ENCODE measurements at regions not wholly inside any gene's neighbourhood (a gene's known extent, or its start where the extent isn't known, plus 50 kb on each side); places are given as distances from the start of the nearest gene placed in this dataset.
"Not testable (repeated sequence)": the region's sequence is repeated elsewhere in the genome, so short reads cannot be mapped to it uniquely, and the experiment has no call there.

DNA sequence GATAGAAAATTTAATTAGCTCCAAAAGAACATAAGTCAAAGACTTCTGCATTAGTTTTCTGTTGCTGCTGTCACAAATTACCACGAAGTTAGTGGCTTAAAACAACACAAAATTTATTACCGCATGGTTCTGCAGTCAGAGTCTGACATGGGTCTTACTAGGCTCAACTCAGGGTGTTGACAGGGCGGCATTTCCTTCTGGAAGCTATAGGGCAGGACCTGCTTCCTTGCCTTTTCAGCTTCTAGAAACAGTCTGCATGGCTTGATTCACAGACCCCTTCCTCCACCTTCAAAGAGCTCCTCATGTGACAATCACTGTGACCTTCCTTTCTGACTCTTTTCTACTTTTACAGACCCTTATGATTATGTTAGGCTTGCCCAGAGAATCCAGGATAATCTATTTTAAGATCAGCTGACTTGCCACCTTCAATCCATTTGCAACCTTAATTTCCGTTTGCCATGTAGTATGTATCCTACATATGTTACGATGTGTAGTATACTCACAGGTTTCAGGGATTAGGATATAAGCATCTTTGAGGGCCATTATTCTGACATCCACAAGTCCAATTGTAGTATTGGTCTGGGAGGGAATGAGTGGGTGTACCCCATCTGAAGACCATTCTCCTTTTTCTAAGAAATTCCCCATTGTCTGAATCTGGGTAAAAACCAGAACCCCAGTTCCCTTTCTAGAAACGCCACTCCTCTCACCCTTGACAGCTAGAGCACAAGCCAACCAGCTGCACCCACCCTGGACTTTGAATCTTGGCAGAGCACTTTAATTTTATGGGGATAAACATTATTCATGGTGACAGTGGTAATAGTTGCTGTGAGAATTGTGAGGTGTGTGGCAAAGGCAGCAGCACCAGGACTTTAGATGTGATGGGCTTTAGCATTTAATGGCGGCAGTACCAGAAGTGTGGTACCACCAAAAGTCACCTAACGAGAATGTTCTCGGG lies 265.5 kb downstream of the KCNJ2 start:
- DNase-seq (ENCODE audit: low read depth in 2 of 2): no peak

DNA sequence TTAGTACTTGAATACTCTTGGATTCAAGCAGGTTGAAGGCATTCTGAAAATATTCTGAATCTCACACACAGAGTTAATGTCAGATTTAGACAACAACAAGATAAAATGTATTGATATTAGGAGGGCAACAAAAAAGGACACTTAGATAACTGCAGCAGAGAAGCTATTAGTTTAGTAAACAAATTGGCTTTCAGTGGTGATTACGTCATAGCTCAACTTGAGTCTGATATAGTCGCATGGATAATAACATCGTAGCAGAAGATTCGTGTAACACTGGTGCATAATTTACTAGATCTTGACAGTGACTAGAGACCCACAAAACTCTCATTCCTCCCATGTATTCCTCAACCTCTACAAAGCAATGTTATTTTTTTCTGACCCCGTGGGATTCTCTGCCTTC lies 268.3 kb downstream of the KCNJ2 start:
- no peak for DNase-seq (ENCODE audit: low read depth in 2 of 2)

DNA sequence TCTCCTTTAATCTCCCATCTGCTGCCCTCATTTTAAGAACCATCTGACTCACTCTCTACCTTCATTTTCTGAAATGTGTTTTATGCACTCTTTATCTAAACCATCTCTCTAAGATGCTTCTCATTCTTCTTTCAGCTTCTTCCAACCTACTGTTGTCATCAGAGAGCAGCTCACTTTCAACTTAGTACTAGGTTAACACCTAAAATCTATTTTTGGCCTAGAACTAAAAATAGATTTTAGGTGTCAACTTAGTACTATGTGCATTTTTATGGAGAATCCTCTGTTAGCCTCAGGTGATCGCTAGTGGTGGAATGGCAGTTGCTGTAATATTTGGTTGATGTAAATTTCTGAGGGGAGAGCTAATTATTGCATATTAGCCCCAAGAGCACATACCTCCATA lies 277.1 kb downstream of the KCNJ2 start:
- DNase-seq (ENCODE audit: low read depth in 2 of 2): no peak

DNA sequence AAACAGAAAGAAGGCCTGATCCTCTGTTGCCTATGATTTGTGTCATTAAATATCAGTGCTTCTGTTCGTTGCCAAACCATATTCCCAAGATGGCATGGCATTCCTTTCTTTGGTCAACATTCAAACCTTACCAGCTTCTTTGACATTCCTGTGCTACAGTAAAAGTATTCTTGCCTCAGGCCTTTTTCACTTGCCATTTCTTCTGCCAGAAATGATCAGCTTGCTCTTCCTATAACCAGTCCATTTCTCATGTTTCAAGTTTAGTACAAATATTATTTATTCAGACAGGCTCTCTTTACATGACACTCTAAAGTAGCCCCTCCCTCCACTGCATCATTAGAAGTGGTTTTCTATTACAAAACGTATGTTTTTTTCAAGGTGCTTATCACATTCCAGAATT lies 278.3 kb downstream of the KCNJ2 start:
- no peak for DNase-seq (ENCODE audit: low read depth in 2 of 2)

DNA sequence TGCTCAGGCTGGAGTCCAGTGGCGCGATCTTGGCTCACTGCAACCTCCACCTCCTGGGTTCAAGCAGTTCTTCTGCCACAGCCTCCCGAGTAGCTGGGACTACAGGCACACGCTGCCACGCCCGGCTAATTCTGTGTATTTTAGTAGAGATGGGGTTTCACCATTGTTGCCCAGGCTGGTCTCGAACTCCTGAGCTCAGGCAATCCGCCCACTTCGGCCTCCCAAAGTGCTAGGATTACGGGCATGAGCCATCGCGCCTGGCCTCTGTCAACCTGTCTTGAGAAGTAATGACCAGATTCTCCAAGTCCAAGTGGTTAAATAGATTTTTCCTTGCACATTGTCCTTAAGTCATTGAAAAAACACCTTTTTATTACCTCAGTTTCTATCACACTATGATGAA lies 283.7 kb downstream of the KCNJ2 start:
- not testable (repeated sequence) for DNase-seq (ENCODE audit: low read depth in 2 of 2)

DNA sequence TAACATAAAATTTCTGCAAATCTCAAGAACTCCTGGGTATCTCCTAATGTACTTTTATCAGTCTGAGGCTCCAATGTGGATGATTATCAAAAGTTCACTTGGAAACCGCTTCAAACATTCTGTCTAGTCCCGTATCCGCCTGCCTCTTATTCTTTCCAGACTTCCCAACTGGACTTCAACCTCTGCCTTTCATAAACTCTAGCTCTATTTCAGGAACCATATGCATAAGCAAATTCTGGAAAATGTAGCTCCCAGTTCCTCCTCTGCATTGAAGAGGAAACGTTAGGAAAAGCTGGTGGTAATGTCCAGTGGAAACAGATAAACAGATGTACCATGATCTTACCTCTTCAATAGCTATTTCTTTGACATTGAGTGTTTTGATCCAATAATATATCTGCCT lies 285.0 kb downstream of the KCNJ2 start:
- DNase-seq (ENCODE audit: low read depth in 2 of 2): no peak

DNA sequence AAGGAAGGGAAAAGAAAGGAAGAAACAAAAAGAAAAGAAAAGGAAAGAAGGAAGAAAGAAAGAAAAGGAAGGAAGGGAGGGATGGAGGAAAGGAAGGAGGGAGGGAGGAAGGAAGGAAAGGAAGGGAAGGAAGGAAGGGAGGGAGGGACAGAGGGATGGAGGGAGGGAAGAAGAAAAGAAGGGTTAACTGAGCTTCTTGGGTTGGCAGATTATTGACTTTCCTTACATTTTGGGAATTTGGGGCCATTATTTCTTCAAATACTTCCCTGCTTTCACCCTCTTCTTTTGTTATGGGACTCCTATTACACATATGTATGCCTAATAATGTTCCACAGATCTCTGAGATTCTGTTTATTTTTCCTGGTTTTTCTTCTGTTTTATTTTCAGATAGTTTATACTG lies 285.6 kb downstream of the KCNJ2 start:
- no peak for DNase-seq (ENCODE audit: low read depth in 2 of 2)

DNA sequence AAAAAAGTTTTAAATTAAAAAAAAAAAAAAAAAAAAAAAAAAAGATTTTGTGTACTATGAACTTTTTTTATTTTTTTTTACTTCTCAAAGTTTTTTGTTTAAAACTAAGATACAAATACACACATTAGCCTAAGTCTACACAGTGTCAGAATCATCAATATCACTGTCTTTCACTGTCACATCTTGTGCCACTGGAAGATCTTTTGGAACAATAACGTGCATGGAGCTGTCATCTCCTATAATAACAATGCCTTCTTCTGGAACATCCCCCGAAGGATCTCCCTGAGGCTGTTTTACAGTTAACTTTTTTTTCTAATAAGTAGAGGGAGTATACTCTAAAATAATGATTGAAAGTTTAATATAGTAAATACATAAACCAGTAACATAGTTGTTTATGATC lies 295.7 kb downstream of the KCNJ2 start:
- no peak for DNase-seq (ENCODE audit: low read depth in 2 of 2)

DNA sequence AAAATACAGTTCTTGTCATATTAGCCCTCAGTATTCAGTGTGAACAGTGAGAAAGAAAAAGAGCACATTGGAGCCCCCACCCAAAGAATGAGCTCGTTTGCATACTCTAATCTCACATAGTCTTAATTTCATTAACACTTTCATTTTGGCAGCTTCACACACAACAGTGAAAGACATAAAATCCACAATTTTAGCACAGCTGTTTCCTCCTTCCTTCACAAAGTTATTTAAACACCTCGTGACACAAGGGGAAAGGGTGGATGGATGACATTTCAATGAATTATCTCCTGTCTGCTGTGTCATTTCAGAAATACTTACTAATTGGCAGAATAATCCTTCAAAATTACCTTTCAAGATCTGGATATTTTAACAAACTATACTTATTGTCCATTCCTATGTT lies 299.3 kb downstream of the KCNJ2 start:
- no peak for DNase-seq (ENCODE audit: low read depth in 2 of 2)

DNA sequence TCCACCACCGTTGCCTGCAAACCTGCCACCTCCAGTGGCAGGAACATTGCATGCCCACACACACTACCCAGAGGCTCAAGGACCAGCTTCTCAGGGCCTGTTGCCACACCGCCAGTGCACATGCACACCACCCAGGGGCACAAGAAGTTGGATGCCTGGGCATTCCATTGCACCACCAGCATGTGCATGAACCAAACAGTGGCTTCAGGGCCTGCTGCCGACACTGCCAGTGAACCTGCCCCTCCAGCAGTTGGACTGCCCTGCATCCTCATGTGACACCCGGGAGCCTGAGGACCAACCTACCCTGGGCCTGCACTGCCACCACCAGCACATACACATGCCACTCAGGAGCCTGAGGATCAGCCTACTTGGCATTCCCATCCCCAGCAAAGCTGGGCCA lies 303.7 kb downstream of the KCNJ2 start:
- DNase-seq (ENCODE audit: low read depth in 2 of 2): no peak

DNA sequence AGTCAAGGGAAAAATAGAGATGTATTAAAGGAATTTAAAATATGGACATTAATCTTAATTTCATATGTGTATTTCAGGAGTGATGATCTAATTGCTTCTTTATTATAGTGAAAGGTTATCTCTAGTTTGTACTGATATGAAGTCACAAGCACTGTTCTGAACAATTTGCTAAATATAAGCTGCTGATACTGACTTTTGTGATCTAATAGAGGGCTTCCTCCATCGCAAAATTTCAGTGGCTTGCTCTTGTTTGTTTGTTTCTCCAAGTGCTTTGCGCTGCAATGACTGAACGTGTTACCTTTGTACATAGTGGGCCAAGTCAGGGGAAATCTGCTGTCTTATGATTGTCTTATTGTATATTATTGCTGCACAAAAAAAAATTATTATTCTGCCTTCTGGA lies 307.0 kb downstream of the KCNJ2 start:
- no peak for DNase-seq (ENCODE audit: low read depth in 2 of 2)

DNA sequence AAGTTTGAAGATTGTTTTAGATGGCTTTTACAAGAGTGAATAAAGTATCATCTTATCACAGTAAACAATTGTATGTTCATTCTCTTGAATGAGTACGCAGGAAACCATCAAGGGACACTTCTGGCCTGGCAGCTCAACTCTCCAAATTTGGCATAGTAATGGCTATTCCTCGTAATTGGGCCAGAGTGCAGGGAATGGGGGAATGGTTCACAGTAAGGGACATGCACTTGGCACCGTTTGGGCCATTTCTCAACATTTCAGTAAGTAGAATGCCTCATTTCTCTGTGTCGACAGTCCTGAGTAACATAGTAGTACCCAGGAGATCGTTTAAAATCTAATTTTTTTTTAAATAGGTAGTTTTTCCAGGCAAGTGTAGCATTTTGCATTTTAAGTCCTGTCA lies 309.6 kb downstream of the KCNJ2 start:
- no peak for DNase-seq (ENCODE audit: low read depth in 2 of 2)

DNA sequence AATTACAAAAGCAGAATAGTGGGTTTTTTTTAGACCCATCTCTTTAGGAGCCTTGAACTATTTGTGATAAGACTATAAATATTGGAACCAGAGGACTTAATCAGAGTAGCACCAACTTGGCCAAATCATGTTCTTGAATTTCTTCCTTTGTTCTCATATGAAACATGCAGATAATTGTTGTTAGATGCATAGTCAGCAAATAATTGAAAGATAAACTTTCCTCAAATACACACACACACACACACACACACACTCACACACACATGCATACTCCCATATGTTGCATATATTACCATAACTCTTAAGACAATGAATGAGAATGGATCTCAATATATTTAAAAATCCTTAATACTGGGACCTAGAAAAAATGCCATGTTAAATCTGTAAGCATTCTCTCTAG lies 310.4 kb downstream of the KCNJ2 start:
- DNase-seq (ENCODE audit: low read depth in 2 of 2): no peak

DNA sequence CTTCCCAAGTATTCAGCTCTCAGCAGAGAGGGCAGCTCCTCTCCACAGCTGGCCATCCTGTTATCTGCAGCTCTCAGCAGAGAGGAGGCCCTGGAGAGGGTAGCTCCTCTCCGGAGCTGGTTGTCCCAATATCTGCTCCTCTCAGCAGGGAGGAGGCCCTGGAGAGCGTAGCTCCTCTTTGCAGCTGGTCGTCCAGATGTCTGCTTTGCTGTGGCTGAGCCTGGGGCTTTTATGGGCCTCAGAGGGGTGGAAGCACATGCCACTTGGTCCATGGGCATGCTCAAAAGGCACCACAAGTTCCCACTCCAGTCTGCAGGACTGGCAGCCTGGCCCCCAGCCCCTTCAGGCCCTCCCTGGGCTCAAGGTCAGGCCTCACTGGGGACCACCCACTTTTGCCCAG lies 314.3 kb downstream of the KCNJ2 start:
- DNase-seq (ENCODE audit: low read depth in 2 of 2): no peak

DNA sequence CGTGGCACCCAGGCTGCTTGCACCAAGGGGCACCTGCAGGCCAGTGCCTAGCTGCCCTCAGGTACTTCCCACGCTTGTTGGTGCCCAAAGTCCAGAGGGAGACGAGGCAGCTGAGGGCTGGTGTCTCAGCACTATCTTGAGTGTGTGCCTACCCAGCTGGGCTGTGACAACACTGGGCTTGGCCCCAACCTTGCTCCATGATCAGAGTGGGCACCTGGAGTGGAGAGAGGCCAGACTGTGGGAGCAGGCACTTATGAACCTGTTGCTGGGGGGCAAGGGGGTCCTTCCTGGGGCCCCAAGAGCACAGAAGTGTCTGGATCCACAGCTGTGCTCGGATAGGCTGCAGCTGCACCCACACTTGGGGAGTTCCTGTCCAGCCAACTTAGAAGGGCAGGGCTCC lies 314.7 kb downstream of the KCNJ2 start:
- no peak for DNase-seq (ENCODE audit: low read depth in 2 of 2)

DNA sequence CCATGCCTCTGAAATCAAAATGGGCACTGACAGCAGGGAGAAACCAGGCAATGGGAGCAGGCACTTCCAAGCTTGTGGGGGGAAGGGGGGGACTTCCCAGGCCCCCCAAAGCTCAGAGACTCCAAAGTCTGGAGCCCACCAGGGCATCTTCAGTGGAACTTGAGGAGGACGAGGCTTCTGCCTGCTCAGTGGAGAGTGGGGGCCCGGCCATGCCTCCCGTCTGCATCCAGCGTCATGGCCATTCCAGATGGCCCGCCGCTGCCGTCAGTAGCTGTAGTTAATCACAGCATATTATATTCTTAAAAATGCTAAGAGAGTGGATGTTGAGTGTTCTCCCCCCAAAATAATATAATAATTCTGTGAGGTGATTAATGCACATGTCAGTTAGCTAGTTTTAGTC lies 315.2 kb downstream of the KCNJ2 start:
- no peak for DNase-seq (ENCODE audit: low read depth in 2 of 2)

DNA sequence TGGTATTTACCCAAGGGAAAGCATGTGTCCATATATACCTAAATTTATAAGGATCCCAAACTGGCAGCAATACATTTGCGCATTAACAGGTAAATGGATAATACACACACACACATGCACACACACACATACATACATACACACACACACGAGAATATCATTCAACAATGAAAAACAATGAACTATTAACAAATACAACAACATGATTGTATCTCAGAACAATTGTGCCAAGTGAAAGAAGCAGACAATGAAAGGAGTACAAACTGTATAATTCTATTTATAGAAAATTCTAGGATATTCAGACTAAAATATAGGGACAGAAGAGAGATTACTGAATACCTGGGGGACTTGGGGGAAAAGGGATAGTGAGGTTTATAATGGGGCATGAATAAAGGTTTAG lies 323.0 kb downstream of the KCNJ2 start:
- no peak for DNase-seq (ENCODE audit: low read depth in 2 of 2)

DNA sequence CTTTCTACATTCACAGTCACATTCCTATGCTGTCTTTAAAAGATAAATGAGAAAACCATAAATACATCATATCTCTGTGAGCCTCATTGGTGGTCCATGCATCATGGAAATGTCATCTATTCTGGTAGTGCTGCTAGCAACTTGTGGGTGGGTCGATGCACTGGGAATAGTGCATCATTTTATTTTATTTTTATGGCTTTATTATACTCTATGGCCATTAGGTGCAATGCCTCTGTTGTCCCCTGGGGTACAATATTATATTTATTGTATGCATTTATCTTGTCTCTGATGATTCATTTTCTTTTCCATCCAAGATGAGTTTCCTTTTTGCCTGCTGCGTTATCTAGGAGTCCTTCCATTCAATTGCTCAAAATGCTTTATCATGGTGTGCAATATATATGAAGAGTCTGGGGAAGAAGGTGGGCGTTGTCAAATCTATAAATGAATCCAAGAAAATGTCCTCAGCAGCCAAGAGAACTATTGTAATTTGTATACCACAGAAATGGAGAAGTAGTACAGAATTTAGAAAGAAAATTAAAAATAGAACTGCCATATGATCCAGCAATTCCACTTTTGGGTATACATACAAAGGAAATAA lies 324.0 kb downstream of the KCNJ2 start:
- DNase-seq (ENCODE audit: low read depth in 2 of 2): no peak

DNA sequence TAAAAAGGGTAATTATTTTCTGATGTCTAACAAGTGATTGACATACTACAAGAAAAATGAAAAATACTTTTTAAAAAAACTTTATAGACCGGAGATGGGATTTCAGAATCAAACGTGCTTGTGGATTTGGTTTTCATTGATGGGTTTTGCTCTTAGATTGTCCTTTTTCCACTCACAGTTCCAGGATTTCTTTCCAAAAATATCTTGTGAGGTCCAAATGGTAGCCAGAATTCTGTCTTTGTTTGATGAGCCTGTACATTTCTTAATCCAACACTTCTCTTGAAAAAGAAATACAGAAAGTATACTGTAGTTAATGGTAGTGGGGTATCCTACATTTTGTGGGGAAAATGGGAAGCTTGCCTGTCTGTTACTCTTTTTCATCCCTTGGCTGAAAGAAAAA lies 329.3 kb downstream of the KCNJ2 start:
- DNase-seq (ENCODE audit: low read depth in 2 of 2): no peak

DNA sequence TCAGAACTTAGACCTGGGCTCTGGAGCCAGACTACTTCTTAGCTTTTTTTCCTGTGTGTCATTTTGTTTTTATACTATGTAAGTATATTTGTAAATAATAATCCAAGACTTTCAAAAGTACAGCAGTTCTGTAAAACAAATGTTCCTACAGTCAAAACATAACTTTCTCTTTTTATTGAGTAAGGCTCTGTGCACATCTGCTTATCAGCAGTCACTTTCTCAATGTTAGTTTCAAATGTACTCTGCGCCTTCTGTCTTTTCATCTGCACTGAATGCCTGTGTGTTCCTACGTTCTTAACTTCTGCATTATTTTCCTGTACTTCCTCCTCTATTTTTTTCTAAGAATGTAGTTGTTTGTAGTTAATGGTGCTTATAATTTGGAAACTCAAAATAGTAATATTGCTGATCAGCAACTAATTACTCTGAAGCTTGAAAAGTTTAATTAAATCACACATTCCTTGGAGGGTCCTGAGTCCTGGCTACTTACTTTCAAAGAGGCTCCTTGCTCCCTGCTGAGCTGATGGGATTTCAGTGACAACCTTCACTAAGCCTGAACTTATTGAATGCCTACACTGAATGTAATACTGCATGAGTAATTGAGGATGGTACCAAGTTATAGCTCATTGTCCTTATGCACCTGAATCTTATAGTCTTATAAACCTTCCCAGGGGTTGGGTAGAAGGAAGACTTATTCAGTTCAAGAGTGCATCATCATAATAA lies 329.9 kb downstream of the KCNJ2 start:
- no peak for DNase-seq (ENCODE audit: low read depth in 2 of 2)

DNA sequence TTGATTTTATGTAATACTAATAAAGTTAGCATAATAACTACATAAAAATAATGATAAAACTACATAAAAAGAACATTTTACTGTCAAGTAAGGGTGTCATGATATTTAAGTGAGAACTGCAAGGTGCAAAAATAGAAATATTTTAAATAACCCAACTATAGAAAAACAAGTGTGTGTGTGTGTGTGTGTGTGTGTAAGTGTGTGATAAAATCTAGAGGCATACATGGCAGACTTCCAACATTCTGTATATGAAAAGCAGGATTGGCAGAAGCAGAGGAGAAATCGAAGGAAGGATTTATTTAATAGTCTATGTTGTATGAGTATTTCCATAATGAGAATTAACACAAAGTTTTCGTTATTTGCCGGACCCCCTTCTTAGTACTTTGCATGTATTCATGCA lies 334.1 kb downstream of the KCNJ2 start:
- DNase-seq (ENCODE audit: low read depth in 2 of 2): no peak

DNA sequence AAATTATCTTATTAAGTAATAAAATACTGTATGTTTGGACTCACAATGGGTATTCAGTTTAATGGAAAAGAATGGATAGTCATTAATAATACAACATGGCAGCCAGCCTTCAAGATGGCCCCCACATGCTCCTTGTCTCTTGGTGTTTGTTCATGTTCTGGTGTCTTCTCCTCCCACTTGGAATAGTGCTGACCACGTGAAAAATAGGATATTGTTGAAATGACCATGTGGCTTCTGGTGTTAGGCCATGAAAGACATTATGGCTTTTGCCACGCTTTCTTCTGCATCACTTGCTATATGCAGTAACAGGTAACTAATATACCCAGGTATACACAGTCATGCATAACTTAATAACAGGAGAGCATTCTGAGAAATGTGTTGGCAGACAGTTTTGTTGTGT lies 341.0 kb downstream of the KCNJ2 start:
- no peak for DNase-seq (ENCODE audit: low read depth in 2 of 2)

DNA sequence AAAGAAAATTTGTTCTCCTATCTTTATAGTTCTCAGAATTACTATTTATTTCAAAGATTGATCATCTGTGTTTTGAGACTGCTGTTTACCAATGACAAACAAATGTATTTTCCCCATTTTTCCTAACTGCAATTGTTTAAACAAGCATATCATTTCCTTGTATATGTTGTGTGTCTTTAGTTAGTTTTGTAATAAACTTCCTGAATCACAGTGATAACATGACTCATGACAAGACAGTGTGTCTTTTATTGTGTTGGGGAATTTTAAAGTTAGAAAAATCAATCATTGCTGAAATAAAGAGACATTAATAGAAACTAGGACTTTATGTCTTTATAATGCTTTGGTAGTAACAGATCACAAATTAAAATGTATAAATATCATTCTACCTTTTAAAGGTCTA lies 348.5 kb downstream of the KCNJ2 start:
- DNase-seq (ENCODE audit: low read depth in 2 of 2): no peak

Data from stimulated activated CD8-positive, alpha-beta memory T cell treated with anti-CD3 and anti-CD28 coated beads, Interleukin-15, amount 100 ng/mL, for 48 hours (primary cell).